Upper lobe of right lung (tissue), 1 donor: ENCODE measurements at regions not wholly inside any gene's neighbourhood (a gene's known extent, or its start where the extent isn't known, plus 50 kb on each side); places are given as distances from the start of the nearest gene placed in this dataset.

Source experiments
- ATAC-seq: fragments of 200-7000 bp; cut with Tn5 transposase; one replicate; pipeline ENCODE4 v1.9.1; 2020; ENCODE audit warnings: mild to moderate bottlenecking, moderate library complexity
- DNase-seq: peaks from one replicate; pipeline ENCODE4 v3.0.0-alpha.2; 2020
- H3K27ac ChIP-seq: fragments of 200-600 bp; one replicate; pipeline ENCODE4 v1.8.0; 2022
- H3K27me3 ChIP-seq: fragments of 200-600 bp; one replicate; pipeline ENCODE4 v1.8.0; 2022; ENCODE audit warnings: mild to moderate bottlenecking
- H3K36me3 ChIP-seq: fragments of 200-600 bp; one replicate; pipeline ENCODE4 v1.8.0; 2022
- H3K4me1 ChIP-seq: fragments of 200-600 bp; one replicate; pipeline ENCODE4 v1.8.0; 2022
- H3K4me3 ChIP-seq: fragments of 200-600 bp; one replicate; pipeline ENCODE4 v1.8.0; 2022; ENCODE audit warnings: mild to moderate bottlenecking
- H3K9me3 ChIP-seq: fragments of 200-600 bp; one replicate; pipeline ENCODE4 v1.8.0; 2022
- CTCF ChIP-seq: fragments of 200-600 bp; IDR thresholded peaks from one replicate; pipeline ENCODE4 v1.8.0; 2022; ENCODE audit warnings: antibody characterized with exemption
- intact Hi-C: fragments of 100-400 bp; cut with DNase I; formaldehyde crosslinking; loops from one replicate; pipeline ENCODE4 v1.11.0; 2022
- donor health status: DM: no; HTN: yes; CAD: no; lungs with severe emphysema.

GRCh38 chr1:95369985-95370690 is 136.1 kb downstream of the RWDD3 start:
- H3K27ac ChIP-seq: no peak overlapping the region
- H3K36me3 ChIP-seq: no peaks in the 10 kb centered on the region
- no peaks in the 10 kb centered on the region for H3K27me3 ChIP-seq
- H3K9me3 ChIP-seq: no peaks in the 10 kb centered on the region
- no peak for DNase-seq
- TF ChIP-seq CTCF: no peak
- H3K4me1 ChIP-seq: no peaks in the 10 kb centered on the region
- intact Hi-C loops: no loop called here
- no peak overlapping the region for H3K4me3 ChIP-seq
- ATAC-seq: no peak

DNA sequence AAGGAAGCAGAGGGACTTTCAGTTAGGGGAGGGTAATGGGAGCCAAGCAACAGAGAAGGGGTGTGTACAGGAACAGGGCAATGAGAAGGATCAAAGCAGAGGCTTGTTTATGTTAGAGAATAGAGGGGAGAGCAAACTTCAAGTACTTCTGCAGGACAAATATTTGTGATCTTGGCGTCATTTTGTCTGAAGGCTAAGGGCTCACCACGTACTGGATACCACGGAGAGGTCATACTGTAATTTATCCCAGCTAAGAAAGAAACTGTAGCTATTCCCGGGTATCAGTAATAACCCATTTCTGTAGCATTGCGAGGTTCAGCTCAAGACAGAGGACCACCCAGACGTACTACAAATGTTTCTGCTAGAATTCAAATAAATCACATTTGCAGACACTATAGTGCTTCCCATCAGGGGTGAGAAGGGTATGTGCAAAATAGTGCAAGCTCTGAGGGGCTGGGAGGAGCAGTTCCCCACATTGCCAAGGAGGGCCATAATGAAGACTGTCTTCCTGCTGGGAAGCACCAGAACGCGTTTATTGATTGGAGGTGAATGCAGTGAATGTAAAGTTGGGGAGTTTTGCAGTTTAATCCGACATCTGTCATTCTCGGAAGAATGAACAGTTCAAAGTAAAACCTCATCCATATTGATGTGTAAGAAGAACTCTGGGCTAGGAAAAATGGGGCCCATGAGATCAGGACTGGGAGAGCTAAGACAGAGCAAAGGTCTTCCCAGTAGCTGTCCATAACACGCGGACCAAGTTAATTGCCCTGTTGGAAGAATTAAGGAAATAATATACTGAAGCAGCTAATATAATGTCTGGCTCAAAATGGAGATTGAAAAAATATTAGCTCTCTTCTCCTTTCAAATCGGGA is 136.9 kb downstream of the RWDD3 start:
- DNase-seq (no peak), ATAC-seq (no peak)
- no peak overlapping the region for H3K27ac ChIP-seq

GRCh38 chr1:95371666-95372282 is 137.8 kb downstream of the RWDD3 start:
- no peak for DNase-seq
- intact Hi-C loops: no loop called here
- Histone ChIP-seq H3K27ac (no peak overlapping the region), H3K27me3 (no peaks in the 10 kb centered on the region), H3K4me3 (no peak overlapping the region), H3K9me3 (no peaks in the 10 kb centered on the region), H3K36me3 (no peaks in the 10 kb centered on the region), H3K4me1 (no peaks in the 10 kb centered on the region)
- TF ChIP-seq CTCF: no peak
- no peak for ATAC-seq

More for the DNA sequence above, 136.9 kb downstream of the RWDD3 start:
- Histone ChIP-seq H3K27me3 (no peaks in the 10 kb centered on the region), H3K4me3 (no peak overlapping the region), H3K36me3 (no peaks in the 10 kb centered on the region), H3K9me3 (no peaks in the 10 kb centered on the region), H3K4me1 (no peaks in the 10 kb centered on the region)
- TF ChIP-seq CTCF: no peak
- intact Hi-C loops: no loop called here

- no peak for DNase-seq
- H3K9me3 ChIP-seq: no peaks in the 10 kb centered on the region
- no peaks in the 10 kb centered on the region for H3K4me1 ChIP-seq
- intact Hi-C loops: no loop called here
- no peak overlapping the region for H3K4me3 ChIP-seq
- no peaks in the 10 kb centered on the region for H3K27me3 ChIP-seq
- TF ChIP-seq CTCF: no peak
- no peak overlapping the region for H3K27ac ChIP-seq
- no peaks in the 10 kb centered on the region for H3K36me3 ChIP-seq
- ATAC-seq: no peak
Observed at GRCh38 chr1:95375174-95375573, 141.2 kb downstream of the RWDD3 start.

GRCh38 chr1:95380909-95381308 is 146.9 kb downstream of the RWDD3 start:
- DNase-seq: no peak
- Histone ChIP-seq H3K9me3 (no peaks in the 10 kb centered on the region), H3K36me3 (no peaks in the 10 kb centered on the region), H3K4me1 (no peaks in the 10 kb centered on the region), H3K4me3 (no peak overlapping the region), H3K27ac (no peak overlapping the region), H3K27me3 (no peaks in the 10 kb centered on the region)
- TF ChIP-seq CTCF: no peak
- ATAC-seq: no peak
- intact Hi-C loops: no loop called here
